NT2/D1 (cell line): ENCODE measurements at regions not wholly inside any gene's neighbourhood (a gene's known extent, or its start where the extent isn't known, plus 50 kb on each side); places are given as distances from the start of the nearest gene placed in this dataset.

Experiments
- DNase-seq: peaks from one replicate; pipeline ENCODE4 v3.0.0-alpha.2; 2011; ENCODE audit warnings: low read depth, low spot score
- H3K27me3 ChIP-seq: 2 replicates; pipeline ENCODE4 v1.6.0; 2011; ENCODE audit warnings: mild to moderate bottlenecking; ENCODE audit not compliant: insufficient read length, insufficient read depth
- H3K36me3 ChIP-seq: 2 replicates; pipeline ENCODE4 v1.6.1; 2011; ENCODE audit warnings: mild to moderate bottlenecking, low read length, mixed read lengths; ENCODE audit not compliant: insufficient read depth, insufficient read length
- H3K4me1 ChIP-seq: 2 replicates; pipeline ENCODE4 v1.5.1; 2011; ENCODE audit not compliant: insufficient read depth, insufficient read length
- H3K4me3 ChIP-seq: 2 replicates; pipeline ENCODE4 v1.5.1; 2011; ENCODE audit warnings: low read depth; ENCODE audit not compliant: insufficient read length
- H3K9ac ChIP-seq: 2 replicates; pipeline ENCODE4 v1.6.0; 2011; ENCODE audit warnings: low read depth; ENCODE audit not compliant: insufficient read length
- H3K9me3 ChIP-seq: 2 replicates; pipeline ENCODE4 v1.5.1; 2011; ENCODE audit warnings: mild to moderate bottlenecking, low read length; ENCODE audit not compliant: insufficient read depth
- SUZ12 ChIP-seq: IDR thresholded peaks from 2 replicates; pipeline ENCODE4 v1.6.1; 2011; ENCODE audit not compliant: insufficient read length, insufficient read depth; ENCODE audit errors: extremely low read depth
- YY1 ChIP-seq: IDR thresholded peaks from 2 replicates; pipeline ENCODE4 v1.6.1; 2011; ENCODE audit not compliant: insufficient read length, insufficient read depth
- ZNF274 ChIP-seq: IDR thresholded peaks from 2 replicates; pipeline ENCODE4 v1.6.1; 2011; ENCODE audit warnings: mild to moderate bottlenecking, low read depth, low read length

DNA sequence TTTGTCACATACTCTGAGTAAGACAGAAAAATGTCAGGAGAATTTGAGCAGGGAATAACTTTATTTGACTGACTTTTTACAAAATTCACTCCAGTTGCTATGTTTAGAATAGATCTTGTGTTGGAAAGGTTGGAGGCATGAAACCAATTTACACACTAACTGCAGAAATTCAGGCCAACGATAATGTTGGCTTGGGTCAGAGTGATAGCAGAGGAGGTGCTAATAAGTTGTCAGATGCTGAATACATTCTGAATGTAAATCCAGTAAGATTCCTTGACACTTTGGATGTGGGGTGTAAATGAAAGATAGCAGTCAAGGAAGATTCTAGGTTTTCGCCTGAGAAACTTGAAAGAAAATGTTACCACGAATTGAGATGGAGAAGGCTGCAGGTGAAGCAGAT, 502.5 kb upstream of the GHITM start:
- Histone ChIP-seq H3K27me3 (no peaks in the 10 kb centered on the region), H3K9me3 (no peaks in the 10 kb centered on the region), H3K9ac (no peak overlapping the region), H3K36me3 (no peaks in the 10 kb centered on the region), H3K4me3 (no peak overlapping the region), H3K4me1 (no peaks in the 10 kb centered on the region)
- TF ChIP-seq SUZ12: no peak
- TF ChIP-seq ZNF274: no peak
- no peak for DNase-seq

DNA sequence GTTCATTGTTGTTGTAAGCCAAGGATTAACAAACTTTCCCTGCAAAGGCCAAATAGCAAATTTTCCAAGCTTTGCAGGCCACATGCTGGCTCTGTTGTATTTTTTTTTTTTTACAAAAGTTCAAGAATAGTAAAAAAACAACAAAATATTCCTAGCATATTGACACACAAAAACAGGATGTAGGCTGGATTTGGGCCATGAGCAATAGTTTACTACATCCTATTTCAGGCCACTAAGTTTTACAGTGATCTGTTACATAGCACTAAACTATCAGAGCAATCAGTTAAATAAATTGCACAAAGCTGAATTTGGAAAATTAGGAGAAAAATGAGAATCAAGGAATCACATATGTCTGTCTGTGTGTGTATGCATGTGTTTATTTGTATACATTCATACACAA, 491.8 kb upstream of the GHITM start:
- no peaks in the 10 kb centered on the region for H3K27me3 ChIP-seq

DNA sequence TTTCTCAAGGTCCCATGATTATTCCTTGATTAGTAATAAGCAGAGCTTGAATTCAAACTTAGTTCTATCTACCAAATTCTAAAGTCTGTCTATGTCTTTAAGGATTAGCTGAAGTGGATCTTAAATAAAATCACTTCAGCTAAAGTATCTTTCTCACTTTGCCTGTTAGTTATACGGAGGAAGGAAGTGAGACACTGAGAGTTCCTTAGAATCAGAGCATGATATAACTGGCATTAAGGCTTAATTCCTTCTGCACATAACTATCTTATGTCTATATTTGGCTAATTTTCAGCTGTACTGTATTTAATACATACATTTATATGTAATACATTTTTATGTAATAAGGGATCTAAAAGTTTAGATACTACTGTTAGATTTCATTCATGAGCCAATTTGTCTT, 491.1 kb upstream of the GHITM start:
- Histone ChIP-seq H3K4me1 (no peaks in the 10 kb centered on the region), H3K36me3 (no peaks in the 10 kb centered on the region), H3K4me3 (no peak overlapping the region), H3K27me3 (no peaks in the 10 kb centered on the region), H3K9ac (no peak overlapping the region), H3K9me3 (no peaks in the 10 kb centered on the region)
- no peak for DNase-seq
- TF ChIP-seq ZNF274 (no peak), SUZ12 (no peak), YY1 (no peak)

More for the DNA sequence above, 491.8 kb upstream of the GHITM start:
- Histone ChIP-seq H3K9me3 (no peaks in the 10 kb centered on the region), H3K4me1 (no peaks in the 10 kb centered on the region), H3K4me3 (no peak overlapping the region), H3K36me3 (no peaks in the 10 kb centered on the region), H3K9ac (no peak overlapping the region)
- no peak for TF ChIP-seq SUZ12
- no peak for TF ChIP-seq ZNF274
- TF ChIP-seq YY1: no peak
- DNase-seq: no peak

DNA sequence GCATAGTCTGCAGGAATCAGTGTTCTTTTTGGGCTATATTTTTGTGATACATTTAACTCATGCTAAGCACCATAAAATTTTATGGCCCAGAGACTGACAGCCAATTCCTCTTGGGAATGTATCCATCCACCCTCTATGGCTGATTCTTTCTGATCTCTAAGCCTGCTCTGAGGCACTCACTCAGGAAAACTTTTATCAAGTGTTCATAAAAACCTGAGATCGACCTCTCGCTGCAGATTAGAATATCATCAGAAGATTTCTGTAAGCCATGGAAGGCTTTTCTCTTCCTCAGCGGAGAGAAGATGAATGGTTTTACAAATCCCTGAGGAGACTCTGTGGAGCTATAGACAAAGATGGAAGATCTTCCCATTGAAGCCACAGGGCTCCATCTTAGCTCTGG, 489.8 kb upstream of the GHITM start:
- H3K27me3 ChIP-seq: no peaks in the 10 kb centered on the region
- no peak overlapping the region for H3K9ac ChIP-seq
- no peak overlapping the region for H3K4me3 ChIP-seq
- no peaks in the 10 kb centered on the region for H3K36me3 ChIP-seq
- no peaks in the 10 kb centered on the region for H3K9me3 ChIP-seq
- TF ChIP-seq ZNF274: no peak
- H3K4me1 ChIP-seq: no peaks in the 10 kb centered on the region
- no peak for DNase-seq

DNA sequence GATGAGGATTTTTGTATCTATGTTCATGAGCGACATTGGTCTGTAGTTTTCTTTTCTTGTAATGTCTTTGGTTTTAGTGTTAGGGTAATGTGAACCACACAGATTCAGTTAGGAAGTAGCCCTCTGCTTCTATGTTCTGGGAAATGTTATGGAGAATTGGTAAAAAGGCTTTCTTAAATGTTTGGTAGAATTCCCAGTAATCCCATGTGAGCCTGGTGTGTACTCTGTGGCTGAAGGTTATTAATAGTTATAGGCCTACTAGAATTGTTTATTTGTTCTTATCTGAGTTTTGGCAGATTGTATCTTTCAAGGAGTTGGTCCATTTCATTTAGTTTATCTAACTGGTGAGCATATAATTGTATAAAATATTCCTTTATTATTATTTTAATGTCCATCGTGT, 484.6 kb upstream of the GHITM start:
- no peak overlapping the region for H3K9ac ChIP-seq
- no peaks in the 10 kb centered on the region for H3K9me3 ChIP-seq
- no peaks in the 10 kb centered on the region for H3K4me1 ChIP-seq
- no peaks in the 10 kb centered on the region for H3K27me3 ChIP-seq
- H3K4me3 ChIP-seq: no peak overlapping the region
- H3K36me3 ChIP-seq: no peaks in the 10 kb centered on the region
- no peak for DNase-seq
- TF ChIP-seq SUZ12 (no peak), YY1 (no peak), ZNF274 (no peak)

DNA sequence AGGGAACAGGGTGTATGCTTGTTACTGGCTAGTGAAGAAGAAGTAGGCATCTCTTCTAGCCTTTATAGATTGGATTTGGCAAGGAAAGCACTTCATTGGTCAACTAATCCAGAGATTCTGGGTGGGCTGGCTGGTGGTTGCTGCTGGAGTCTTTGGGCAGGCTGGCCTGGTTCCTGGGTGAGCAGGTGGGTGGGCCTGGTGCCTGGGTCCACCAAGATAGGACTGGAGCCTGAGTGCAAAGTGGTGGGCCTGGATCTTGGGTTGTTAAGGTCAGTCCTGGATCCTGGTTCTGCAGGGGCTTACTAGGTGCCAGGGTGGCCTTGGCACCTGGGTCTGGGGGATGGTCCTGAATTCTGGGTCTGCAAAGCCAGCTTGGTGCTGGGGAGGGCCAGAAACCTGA, 482.4 kb upstream of the GHITM start:
- no peak overlapping the region for H3K9ac ChIP-seq
- no peak for DNase-seq
- no peak for TF ChIP-seq YY1
- no peak for TF ChIP-seq ZNF274
- TF ChIP-seq SUZ12: no peak
- H3K4me1 ChIP-seq: no peaks in the 10 kb centered on the region
- no peaks in the 10 kb centered on the region for H3K9me3 ChIP-seq
- H3K36me3 ChIP-seq: no peaks in the 10 kb centered on the region
- no peak overlapping the region for H3K4me3 ChIP-seq
- no peaks in the 10 kb centered on the region for H3K27me3 ChIP-seq

DNA sequence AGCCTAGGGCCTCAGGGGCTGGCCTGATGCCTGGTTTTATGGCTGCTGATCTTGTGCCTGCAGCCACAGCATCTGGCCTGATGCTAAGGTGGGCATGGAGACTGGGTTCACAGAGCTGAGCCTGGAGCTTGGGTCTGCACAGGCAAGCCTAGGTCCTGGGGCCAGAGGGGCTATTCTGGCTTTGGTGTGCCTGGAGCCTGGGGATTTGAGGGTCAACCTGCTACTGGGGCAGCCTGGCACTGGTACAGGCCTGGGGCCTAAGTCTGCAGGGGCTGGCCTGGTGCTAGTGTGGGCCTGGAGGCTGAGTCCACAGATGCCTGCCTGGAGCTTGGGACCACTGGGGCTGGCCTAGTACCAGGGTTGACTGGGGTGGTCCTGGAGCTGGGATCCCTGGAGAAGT, 481.8 kb upstream of the GHITM start:
- Histone ChIP-seq H3K9me3 (no peaks in the 10 kb centered on the region), H3K36me3 (no peaks in the 10 kb centered on the region), H3K9ac (no peak overlapping the region), H3K4me1 (no peaks in the 10 kb centered on the region), H3K27me3 (no peaks in the 10 kb centered on the region), H3K4me3 (no peak overlapping the region)
- TF ChIP-seq ZNF274 (no peak), YY1 (no peak), SUZ12 (no peak)
- DNase-seq: no peak

DNA sequence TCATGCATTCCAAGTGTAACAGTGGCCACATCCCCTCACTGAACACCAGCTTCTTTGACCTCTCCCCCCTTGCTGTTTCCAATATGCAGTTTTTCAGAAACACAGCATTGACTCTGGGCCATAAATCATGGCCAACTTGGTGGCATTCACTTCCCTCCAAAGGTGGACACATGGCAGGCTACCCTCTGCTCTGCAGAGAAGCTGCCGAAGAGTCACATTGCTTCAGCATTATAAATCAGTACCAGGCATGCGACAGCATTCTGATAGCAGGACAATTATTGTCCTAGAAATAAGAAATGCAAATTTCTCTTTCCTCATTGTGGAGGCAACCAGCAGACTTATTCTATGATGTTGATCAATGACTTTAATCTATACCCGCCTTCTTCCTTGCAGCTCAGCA, 475.4 kb upstream of the GHITM start:
- no peak overlapping the region for H3K4me3 ChIP-seq
- TF ChIP-seq SUZ12: no peak
- TF ChIP-seq YY1: no peak
- TF ChIP-seq ZNF274: no peak
- DNase-seq: no peak
- H3K27me3 ChIP-seq: no peaks in the 10 kb centered on the region
- no peaks in the 10 kb centered on the region for H3K9me3 ChIP-seq
- no peaks in the 10 kb centered on the region for H3K4me1 ChIP-seq
- no peak overlapping the region for H3K9ac ChIP-seq
- H3K36me3 ChIP-seq: no peaks in the 10 kb centered on the region
